GM21367 (cell line): ENCODE measurements at regions not wholly inside any gene's neighbourhood (a gene's known extent, or its start where the extent isn't known, plus 50 kb on each side); places are given as distances from the start of the nearest gene placed in this dataset.
"Not testable (repeated sequence)": the region's sequence is repeated elsewhere in the genome, so short reads cannot be mapped to it uniquely, and the experiment has no call there.

ENCODE experiments used
- ATAC-seq: cut with Tn5 transposase; IDR thresholded peaks from one replicate; pipeline ENCODE4 v1.9.1; 2021; ENCODE audit not compliant: unreplicated experiment

DNA sequence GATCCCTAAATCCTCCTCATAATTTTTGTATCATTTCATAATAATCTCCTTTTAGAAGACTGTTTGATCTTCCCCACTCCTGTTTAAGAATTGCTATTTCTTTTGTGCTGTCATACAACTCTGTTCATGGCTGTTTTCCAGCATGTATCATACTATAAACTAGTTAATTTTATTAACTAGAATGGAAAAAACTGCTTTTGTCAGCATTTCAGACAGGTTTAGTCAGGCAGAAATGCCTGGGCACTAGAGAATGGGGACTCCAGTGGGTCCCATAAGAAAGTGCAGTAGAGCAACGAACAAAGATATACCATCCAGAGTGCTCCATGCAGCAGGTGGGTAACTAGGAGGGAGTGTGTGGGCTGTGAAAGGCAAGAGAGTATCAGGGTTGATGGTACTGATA, 523.9 kb downstream of the PLOD2 start:
- ATAC-seq: no peak

DNA sequence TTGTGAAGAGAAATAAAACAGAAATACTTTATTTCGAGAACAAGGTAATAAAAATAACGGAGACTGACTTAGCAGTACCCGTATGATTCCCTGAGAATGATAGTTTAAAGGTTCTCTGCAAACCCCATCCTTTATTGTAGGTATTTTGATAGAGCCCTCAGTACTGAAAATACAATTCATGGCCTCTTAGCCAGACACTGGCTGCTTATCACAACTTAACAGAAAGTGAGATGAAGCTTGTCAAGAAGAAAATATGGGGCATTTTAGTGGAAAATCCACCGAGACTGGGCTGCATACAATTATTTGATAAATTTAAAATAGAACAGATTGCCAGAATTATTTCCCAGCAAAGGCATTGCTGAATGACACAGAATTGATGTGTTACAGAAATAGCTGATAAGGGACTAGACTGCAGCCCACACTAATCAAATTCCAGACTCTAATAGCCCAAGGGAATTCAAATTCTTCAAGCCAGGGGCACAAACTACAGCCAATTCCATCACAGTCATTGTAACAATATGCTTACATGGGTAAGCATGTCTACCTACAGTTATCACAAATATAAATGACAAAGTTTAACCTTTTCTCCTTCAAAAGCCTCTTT, 521.9 kb downstream of the PLOD2 start:
- no peak for ATAC-seq

DNA sequence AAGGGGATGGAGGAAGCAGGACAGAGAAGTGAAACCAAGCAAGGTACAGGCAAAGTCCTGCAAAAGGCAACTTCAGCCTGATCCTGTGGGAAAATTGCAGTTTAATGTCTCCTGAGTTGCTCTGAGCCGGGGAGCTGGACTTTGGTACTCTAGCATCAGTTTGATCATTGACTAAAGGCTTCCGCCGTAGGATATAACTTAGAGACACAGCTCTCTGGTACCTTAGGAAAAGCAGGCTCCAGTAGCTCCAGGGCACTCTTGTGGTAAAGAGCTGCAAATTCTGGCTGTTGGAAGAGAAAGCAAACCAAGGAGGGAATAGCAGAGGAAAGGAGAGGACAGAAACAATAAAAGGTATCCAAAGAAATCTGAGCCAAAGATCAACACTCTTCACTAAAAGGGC, 521.1 kb downstream of the PLOD2 start:
- ATAC-seq: no peak

DNA sequence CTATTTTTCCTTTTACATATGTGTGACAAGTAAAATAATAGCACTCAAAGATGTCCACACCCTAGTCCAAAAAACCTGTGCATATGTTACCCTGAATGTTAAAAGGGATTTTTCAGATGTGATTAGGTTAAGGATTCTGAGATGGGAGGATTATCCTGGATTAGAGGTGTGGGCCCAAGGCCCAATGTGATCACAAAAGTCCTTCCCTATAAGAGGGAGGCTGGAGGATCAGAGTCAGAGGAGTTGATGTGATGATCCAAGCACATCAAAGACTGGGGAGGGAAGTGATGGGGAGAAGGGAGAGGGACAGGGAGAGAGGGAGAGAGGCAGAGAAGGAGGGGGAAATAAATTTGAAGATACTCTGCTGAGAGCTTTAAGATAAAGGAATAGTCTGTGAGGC, 512.6 kb downstream of the PLOD2 start:
- ATAC-seq: no peak

DNA sequence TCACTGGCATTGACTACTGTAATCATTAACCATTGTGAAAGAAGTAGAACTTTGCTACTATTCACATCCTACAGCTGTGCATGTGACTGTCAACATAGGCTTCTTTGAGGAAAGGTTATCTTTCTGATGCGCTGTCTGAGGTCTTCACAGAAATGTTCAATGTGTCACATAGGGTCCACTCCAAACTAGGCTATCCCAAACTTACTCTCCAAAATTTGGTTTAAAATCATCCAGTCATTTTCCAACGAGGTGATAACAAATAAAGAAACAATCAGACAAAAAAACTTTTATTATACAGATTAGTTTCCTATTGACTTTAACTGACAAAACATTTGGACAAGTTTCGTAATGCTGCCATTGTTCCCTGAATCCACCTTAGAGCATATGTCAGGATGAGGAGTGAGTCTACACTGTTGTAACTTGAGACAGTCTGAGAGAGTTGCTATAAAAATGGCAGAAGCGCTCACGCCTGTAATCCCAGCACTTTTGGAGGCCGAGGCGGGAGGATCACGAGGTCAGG, 511.6 kb downstream of the PLOD2 start:
- ATAC-seq: no peak

DNA sequence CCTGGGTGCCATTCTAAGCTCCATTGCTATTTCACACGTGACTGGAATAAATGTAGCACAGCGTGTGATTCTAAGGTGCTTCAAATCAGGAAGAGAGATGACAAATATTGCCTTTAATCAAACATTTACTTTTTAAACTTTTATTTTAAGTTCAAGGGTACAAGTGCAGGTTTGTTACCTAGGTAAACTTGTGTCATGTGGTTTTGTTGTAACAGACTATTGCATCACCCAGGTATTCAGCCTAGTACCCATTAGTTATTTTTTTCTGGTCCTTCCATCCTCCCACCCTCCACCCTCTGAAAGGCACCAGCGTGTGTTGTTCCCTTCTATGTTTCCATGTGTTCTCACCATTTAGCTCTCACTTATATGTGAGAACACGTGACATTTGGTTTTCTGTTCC, 510.8 kb downstream of the PLOD2 start:
- ATAC-seq: no peak

DNA sequence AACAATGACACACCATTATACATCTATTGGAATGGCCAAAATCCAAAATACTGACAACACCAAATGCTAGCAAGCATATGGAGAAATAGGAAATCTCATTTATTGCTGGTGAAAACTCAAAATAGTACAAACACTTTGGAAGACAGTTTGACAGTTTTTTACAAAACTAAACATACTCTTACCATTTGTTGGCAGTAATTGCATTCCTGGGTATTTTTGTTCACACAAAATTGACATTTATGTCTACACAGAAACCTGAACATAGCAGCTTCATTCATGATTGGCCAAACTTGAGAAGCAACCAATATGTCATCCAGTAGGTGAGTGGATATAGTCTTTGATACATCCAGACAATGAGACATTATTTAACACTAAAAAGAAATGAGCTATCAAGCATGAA, 489.9 kb downstream of the PLOD2 start:
- no peak for ATAC-seq

DNA sequence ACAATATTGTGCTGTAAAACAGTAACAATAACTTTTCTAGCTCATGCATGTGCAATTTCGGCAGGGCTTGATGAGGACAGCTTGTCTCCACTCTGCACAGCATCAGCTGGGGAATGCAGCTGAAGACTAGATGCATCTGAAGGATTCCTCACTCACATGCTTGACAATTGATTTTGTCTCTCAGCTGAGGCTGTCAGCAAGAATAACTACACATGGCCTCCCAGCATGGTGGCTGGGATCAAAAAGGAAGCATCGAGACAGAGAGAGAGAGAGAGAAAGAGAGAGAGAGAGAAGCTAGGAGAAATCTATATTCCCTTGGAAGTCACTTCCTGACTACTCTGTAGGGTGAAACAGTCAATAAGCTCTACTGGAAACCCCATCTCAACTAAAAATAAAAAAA, 487.1 kb downstream of the PLOD2 start:
- ATAC-seq: no peak

DNA sequence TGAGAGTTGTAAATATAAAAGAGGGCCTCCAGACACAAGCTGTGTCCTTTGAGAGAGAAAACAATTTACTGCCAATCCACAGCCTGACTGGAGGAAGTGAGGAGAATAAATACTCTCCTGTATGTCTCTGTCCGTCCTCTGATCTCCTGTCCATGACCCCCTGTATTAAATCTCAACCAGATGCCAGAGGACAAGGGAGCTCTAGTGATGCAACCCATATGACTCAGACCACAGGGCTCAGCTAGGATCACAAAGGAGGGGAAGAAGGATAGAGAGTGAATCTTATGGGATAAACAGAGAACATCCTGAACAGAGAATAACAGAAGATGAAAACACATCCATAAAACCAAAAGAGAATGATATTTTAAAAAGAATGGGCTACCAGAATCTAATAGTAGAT, 482.6 kb downstream of the PLOD2 start:
- no peak for ATAC-seq

DNA sequence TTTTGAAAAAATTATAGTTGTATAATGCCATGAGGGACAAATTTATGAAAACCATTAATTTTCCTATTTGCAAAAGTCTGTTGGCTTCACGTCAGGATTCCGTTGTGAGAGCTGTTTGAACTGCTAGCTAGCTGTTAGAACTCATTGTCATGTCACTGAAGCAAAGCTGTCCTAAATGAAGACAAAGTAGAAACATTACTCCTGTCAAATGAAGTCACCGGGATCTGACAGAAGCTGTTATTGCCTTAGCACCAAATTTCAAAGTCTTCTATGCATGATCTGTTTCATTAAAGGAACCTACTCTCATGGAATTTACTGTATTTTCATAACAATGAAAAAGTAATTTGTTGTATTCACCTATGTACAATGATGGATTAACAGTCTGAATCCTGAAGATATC, 479.8 kb downstream of the PLOD2 start:
- no peak for ATAC-seq

DNA sequence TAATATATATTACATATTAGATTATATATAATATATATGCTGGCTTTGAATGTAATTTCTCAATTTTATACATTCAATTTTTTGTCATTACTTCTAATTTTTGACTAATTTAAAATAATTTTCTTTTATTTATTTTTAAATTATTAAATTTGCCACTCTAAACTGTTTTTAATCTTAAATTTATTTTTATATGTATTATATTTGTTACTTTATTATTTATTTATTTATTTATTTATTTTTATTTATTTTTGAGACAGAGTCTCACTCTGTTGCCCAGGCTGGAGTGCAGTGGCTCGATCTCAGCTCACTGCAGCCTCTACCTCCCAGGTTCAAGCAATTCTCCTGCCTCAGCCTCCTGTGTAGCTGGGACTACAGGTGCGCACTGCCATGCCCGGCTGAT, 473.0 kb downstream of the PLOD2 start:
- ATAC-seq: not testable (repeated sequence)

DNA sequence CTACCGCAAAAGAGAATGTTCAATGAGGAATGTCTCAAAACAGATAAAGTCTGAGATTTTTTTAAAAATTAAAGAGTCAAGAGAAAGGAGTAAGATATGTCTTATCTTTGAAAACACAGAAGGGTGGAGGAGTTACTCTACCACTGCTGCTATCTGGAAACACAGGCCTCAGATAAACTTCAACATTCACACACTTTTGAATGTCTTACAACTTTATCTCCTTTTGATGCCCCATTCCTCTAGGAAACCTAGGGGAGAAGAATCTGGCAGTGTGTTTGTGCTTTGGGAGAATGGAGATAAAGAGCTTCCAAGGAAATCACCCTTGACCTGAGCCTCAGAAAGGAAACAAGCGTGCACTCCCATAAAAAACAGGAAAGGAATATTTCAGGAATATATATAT, 468.2 kb downstream of the PLOD2 start:
- no peak for ATAC-seq

DNA sequence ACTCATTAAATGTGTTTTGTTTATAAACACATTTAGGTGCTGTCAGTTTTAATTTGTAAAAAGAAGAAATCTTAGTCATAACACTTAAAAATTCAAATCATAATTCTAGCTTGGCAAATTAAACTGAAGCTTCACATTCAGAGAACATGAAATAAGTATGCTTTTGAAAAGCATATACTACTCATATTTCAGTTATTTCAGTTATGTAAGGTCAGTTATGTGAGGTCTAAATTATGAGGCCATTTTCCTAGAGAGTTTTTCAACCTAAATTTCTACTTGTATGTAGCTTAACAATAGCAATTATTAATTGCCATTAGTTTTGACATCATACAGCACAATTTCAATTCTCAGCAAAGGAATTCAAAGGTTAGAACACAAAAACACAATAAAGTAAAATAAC, 465.0 kb downstream of the PLOD2 start:
- ATAC-seq: no peak

DNA sequence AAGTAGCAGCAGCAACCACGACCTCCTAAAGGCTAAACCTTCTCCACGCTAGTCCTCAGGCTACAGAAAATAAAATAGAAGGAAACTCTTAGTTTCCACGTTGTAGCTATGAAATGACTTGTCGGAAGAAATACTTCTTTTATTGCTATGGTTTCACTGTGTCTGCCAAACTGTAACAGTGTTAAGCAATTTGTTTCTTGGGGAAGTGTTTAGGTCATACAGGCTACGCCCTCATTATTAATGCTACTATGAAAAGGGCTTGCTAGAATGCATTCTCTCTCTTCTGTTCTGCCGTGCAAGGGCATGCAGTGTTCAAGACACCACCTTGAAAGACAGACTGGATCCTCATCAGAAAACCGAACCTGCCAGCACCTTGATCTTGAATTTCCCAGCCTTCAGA, 462.7 kb downstream of the PLOD2 start:
- ATAC-seq: no peak

DNA sequence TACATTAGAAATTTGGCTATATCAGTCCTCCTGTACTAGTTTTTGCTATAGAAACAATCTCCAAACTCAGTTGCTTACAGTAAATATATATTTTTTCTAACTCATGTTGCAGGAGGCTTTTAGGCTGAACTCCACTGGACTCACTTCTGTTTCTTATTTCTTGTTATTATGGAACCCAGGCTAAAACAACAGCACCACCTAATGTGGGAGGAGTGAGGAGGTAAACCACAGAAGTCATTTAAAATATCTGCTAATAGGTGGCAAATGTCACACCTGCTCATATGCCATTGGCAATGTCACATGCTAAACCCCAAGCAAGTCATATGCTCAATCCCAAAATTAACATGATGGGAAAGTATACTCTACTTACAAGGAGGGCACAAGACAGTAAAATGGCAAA, 462.2 kb downstream of the PLOD2 start:
- ATAC-seq: no peak

DNA sequence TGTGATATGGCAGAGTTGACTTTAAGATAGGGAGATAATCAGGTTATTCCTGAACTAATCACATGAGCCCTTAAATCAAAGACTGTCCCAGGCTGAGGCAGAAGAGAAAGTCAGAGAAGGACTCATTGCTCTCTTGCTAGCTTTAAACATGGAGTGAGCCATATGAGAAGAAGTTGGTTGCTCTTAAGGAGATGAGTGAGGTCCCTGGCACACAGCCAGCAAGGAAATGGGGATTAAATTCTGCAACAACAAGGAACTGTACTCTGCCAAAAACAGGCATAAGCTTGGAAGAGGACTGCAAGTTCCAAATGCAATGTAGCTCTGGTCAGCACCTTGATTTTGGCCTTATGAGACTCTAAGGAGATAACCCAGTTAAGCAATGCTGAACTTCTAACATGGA, 457.0 kb downstream of the PLOD2 start:
- ATAC-seq: no peak

DNA sequence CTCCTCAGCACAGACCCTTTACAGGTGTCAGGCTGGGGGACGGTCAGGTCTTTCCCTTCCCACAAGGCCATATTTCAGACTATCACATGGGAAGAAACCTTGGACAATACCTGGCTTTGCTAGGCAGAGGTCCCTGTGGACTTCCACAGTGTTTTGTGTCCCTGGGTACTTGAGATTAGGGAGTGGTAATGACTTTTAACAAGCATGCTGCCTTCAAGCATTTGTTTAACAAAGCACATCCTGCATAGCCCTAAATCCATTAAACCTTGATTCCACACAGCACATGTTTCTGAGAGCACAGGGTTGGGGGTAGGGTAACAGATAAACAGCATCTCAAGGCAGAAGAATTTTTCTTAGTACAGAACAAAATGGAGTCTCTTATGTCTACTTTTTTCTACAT, 451.2 kb downstream of the PLOD2 start:
- not testable (repeated sequence) for ATAC-seq

DNA sequence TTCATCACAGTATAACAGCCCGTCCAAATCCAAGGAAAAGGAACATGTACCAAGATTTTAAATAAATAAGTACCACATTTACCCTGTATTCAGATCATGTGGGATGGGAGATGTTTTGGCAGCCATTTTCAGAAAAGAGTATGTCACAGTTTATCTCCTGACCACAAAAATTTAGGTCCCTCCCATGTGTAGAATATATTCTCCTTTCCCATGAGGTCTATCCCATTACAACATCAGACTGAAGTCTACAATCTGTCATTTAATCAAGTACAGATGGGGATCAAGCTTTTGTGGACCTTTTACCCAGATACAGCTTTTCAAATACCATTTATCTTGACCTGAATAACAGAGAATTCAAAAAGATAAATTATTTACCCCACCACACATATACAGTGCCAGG, 444.5 kb downstream of the PLOD2 start:
- no peak for ATAC-seq

DNA sequence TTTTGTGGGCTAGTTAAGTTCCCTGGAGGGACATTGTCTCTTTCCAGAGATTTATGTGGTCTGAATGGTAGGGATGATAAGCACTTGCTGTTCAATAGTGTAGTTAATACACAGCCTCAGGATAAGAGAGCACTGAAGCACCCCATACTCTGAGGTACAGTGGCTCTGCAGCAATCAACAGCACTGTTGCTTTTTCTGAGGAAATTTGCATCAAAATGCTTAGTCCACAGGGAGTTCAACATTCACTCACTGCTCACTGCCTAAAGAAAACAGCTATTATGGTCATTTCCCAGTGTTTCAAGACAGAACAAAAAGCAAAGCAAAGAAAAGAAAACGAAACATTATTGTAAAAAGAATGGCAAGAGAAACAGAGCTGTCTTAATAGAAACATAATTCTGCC, 441.9 kb downstream of the PLOD2 start:
- no peak for ATAC-seq

DNA sequence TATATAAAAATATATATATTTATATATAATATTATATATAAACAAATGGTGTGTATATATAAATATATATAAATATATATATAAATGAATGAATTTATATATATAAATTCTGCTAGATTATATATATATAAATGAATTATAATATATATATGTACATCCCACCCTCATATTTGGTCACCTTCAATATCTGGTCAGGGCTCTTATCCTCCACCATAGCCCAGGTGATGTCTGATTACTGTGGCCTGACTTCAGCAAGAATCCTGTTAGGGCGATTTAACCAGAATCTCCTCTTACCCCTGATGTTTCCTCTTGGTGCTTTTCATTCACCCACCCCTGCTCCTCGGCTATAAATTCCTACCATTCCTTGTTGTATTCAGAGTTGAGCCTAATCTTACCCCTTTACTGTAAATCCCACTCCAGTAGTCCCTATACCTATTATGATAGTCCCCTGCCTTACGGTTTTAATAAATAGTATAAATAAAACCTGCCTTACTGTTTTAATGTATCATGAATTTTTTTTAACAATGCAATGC, 439.6 kb downstream of the PLOD2 start:
- no peak for ATAC-seq

DNA sequence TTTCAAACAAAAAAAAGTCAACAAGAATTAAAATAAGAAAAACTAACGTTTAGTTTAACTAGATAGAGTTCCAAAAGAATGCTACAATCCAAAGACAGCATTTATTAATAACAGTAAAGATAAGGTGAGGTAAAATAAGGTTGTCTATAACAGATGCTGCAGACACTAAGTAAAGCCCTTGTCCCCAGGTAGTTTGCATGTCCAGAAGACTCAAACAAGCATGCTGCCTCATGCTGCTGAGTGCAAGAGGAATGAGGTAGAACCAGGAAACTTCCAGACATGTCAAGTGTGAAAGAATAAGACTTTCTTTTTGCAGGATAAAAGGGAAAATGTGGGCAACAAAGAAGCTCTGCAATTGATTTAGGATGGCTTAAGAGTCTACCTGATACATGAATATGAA, 439.2 kb downstream of the PLOD2 start:
- ATAC-seq: no peak

DNA sequence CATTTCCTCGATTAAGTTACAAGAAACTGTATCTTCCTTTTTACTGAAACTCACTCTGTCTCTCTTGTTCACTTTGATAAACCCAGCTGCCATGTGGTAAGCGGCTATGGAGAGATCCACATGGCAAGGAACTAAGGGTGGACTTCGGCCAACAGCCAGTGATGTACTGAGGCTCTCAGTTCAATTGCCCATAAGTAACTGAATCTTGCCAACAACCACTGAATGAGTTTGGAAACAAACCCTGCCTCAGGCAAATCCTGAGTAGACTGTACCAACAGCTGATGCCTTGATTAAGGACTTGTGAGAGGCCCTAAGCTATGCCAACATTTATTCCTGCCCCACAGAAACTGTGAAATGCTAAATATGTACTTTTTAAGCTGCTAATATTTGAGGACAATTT, 433.5 kb downstream of the PLOD2 start:
- no peak for ATAC-seq

DNA sequence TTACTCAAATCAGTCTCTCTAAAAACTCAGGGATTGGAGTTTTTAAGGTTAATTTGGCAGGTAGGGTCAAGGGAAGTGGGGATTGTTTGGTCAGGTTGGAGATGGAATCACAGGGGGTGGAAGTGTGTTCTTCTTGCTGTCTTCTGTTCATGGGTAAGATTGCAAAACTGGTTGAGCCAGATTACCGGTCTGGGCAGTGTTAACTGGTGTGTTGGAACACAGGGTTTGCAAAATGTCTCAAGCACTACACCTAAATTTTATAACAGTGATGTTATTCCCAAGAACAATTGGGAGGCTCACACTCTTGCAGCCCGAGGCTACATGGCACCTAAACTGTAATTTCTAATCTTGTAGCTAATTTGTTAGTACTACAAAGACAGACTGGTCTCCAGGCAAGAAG, 425.4 kb downstream of the PLOD2 start:
- no peak for ATAC-seq
